HepG2 (cell line): ENCODE measurements at regions not wholly inside any gene's neighbourhood (a gene's known extent, or its start where the extent isn't known, plus 50 kb on each side); places are given as distances from the start of the nearest gene placed in this dataset.

ENCODE experiments used
- ATAC-seq: fragments of 200-7000 bp; cut with Tn5 transposase; 3 replicates; pipeline ENCODE4 v1.9.1; 2020; ENCODE audit warnings: mild to moderate bottlenecking, moderate library complexity
- BruUV-seq: library from RNA; stranded (reverse); fragments of 400-500 nt; replicated peaks from 2 replicates; lab custom pipeline; 2021; lab: Mats Ljungman, UMichigan
- CTCF ChIA-PET: fragments of 300-600 bp; formaldehyde crosslinking; extraction: SDS; loops from one replicate; lab custom pipeline; 2021; ENCODE audit warnings: low total read pairs, inconsistent platforms, low intra/inter-chr PET ratio; lab: Yijun Ruan, JAX
- POLR2A ChIA-PET: fragments of 350-600 bp; sonication (Branson Sonifier 250); formaldehyde crosslinking; loops from one replicate; lab custom pipeline; 2020; ENCODE audit warnings: antibody characterized with exemption, inconsistent platforms; lab: Yijun Ruan, JAX
- DNase-seq: peaks from one replicate; pipeline ENCODE4 v3.0.0-alpha.2; 2015; ENCODE audit warnings: low spot score
- FAIRE-seq: peaks from 3 replicates; lab custom pipeline; 2011; peaks lifted over from hg19 to GRCh38; lab: Jason Lieb, UNC
- H2AFZ ChIP-seq: one replicate; pipeline ENCODE4 v1.6.1; 2011; ENCODE audit warnings: low read length, inconsistent platforms
- H3K27ac ChIP-seq: fragments of 300-600 bp; 3 replicates; pipeline ENCODE4 v1.8.0; 2011; ENCODE audit warnings: mixed run types, mild to moderate bottlenecking, mixed read lengths, low read length, inconsistent platforms; ENCODE audit not compliant: insufficient read depth; ENCODE audit errors: extremely low read length
- H3K27me3 ChIP-seq, 2 experiments: fragments of 200-600 bp in 1 of 2; 2 replicates in 1 of 2; 3 replicates in 1 of 2; pipeline versions ENCODE4 v1.6.0 to v1.8.0; 2011; ENCODE audit warnings: low read length in 2 of 2, mild to moderate bottlenecking in 2 of 2, moderate library complexity in 2 of 2, inconsistent platforms in 1 of 2; ENCODE audit not compliant: insufficient read depth in 2 of 2, control insufficient read depth in 1 of 2
- H3K36me3 ChIP-seq, 2 experiments: fragments of 200-600 bp in 1 of 2; replicated peaks in 1 of 2; 2 replicates in 1 of 2; 3 replicates in 1 of 2; pipeline versions ENCODE4 v1.5.1 to v1.8.0; 2011; ENCODE audit warnings: low read length in 2 of 2, inconsistent platforms in 1 of 2; ENCODE audit not compliant: insufficient read depth in 2 of 2, control insufficient read depth in 1 of 2
- H3K4me1 ChIP-seq: 2 replicates; pipeline ENCODE4 v1.5.1; 2012; ENCODE audit warnings: low read length, inconsistent platforms; ENCODE audit not compliant: insufficient read depth
- H3K4me2 ChIP-seq: 2 replicates; pipeline ENCODE4 v1.6.0; 2011; ENCODE audit warnings: low read depth, low read length, inconsistent platforms
- H3K4me3 ChIP-seq, 3 experiments: fragments of 200-600 bp in 1 of 3; sonication (generic), shearing (Covaris generic) in 1 of 3; replicated peaks in 1 of 3; 2 replicates each; pipeline ENCODE4 v1.5.1; 2011 to 2016; ENCODE audit warnings: low read length in 3 of 3, inconsistent platforms in 2 of 3, low read depth in 2 of 3, mild to moderate bottlenecking in 2 of 3, control low read depth in 1 of 3, mixed read lengths in 1 of 3; ENCODE audit not compliant: insufficient read depth in 1 of 3
- H3K79me2 ChIP-seq: one replicate; pipeline ENCODE4 v1.6.1; 2011; ENCODE audit warnings: low read length, inconsistent platforms; ENCODE audit not compliant: insufficient read depth
- H3K9ac ChIP-seq: 2 replicates; pipeline ENCODE4 v1.6.0; 2011; ENCODE audit warnings: mild to moderate bottlenecking, low read depth, low read length, inconsistent platforms; ENCODE audit not compliant: insufficient read depth
- H3K9me3 ChIP-seq: 2 replicates; pipeline ENCODE4 v1.5.1; 2012; ENCODE audit warnings: mild to moderate bottlenecking, low read length
- H4K20me1 ChIP-seq: 2 replicates; pipeline ENCODE4 v1.6.0; 2011; ENCODE audit warnings: inconsistent platforms, mild to moderate bottlenecking, low read length, moderate library complexity; ENCODE audit not compliant: insufficient read depth
- POLR2AphosphoS5 ChIP-seq: IDR thresholded peaks from 2 replicates; pipeline ENCODE4 v1.6.1; 2012; ENCODE audit warnings: low read depth, low read length
- ZFY ChIP-seq: sonication (generic); formaldehyde crosslinking; IDR thresholded peaks from 2 replicates; pipeline ENCODE4 v1.4.0; 2020; ENCODE audit warnings: missing genetic modification reagents
- ZNF329 ChIP-seq: sonication (generic); formaldehyde crosslinking; IDR thresholded peaks from 2 replicates; pipeline ENCODE4 v1.9.0; 2021; ENCODE audit warnings: low read depth, mild to moderate bottlenecking, missing genetic modification reagents
- ZNF451 ChIP-seq: sonication (generic); formaldehyde crosslinking; IDR thresholded peaks from 2 replicates; pipeline ENCODE4 v1.5.0; 2020; ENCODE audit warnings: mild to moderate bottlenecking, missing genetic modification reagents
- WGBS: methylation state at CpG from one replicate; pipeline ENCODE4 v1.1.6; 2017; ENCODE audit warnings: low lambda C conversion rate; 5-methylcytosine and 5-hydroxymethylcytosine counted together
- in situ Hi-C: cut with HindIII; loops from 2 replicates; pipeline ENCODE4 v1.10.0; 2017; ENCODE audit warnings: low pct_unique_long_range_greater_than_20kb; ENCODE audit not compliant: extremely low pct_ligation_motif_present
- intact Hi-C: fragments of 100-400 bp; cut with micrococcal nuclease; formaldehyde crosslinking; loops from one replicate; pipeline ENCODE4 v1.10.0; 2022; ENCODE audit not compliant: unreplicated experiment
- TF ChIP-seq, protein P1 (sequence below): sonication (generic); formaldehyde crosslinking; IDR thresholded peaks from 2 replicates; pipeline ENCODE4 v1.4.0; 2020; ENCODE audit warnings: mild to moderate bottlenecking, missing genetic modification reagents

DNA sequence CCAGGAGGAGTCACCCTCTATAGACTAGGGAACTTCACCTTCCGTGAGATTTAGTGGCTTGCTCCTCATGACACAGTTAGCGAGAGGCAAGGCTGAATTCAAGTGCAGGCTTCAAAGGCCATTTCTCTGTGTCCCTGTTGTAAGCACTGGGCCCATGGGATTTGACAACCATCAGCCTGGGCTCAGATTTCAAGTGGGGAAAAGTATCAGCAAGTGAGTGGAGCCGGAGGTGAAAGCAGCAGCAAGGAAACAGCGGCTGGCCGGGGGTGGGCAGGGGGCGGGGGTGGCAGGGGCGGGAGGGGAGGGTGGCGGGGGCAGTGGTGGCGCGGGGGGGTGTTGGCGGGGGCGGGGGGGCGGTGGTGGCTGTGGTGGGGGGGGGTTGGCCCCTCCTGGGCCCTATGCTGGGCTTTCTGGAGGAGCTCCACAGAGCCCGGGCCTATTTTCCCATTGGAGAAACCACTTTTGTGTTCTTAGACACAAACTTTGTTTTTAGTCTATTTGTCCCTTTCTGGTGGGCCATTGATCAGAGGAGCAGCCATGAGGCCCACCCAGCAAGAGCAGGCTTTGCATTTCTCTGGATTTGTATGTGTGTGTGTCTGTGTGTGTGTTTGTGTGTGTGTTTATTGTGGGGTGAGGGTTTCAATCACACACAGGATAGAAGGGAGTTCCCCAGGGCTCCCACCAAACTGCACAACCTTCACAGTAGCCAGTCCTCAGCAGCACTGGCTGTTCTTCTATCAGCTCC is 165.4 kb upstream of the RAI14 start (continued):
- TF ChIP-seq, protein P1, sequence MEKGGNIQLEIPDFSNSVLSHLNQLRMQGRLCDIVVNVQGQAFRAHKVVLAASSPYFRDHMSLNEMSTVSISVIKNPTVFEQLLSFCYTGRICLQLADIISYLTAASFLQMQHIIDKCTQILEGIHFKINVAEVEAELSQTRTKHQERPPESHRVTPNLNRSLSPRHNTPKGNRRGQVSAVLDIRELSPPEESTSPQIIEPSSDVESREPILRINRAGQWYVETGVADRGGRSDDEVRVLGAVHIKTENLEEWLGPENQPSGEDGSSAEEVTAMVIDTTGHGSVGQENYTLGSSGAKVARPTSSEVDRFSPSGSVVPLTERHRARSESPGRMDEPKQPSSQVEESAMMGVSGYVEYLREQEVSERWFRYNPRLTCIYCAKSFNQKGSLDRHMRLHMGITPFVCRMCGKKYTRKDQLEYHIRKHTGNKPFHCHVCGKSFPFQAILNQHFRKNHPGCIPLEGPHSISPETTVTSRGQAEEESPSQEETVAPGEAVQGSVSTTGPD (CRISPR knock-in tag) = no peak
- TF ChIP-seq ZFY (CRISPR knock-in tag) (peak; percentile 44), ZNF451 (CRISPR knock-in tag) (no peak)

DNA sequence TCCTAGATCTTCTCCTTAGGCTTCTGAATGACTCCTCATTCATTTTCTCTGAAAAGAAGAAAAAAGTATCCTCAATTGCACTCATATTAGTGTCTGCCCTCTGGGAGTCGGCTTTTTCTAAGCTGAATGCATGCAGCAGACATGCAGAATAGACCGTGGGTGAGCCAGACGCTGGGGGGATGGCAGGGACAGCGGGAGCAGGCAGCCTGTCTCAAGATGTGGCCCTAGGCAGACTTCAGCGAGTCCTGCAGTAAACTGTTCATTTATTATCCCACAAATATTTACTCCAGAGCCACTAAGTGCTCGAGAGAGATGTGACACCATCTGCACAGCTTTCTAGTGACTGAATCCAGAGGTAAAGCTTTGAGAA is 164.9 kb upstream of the RAI14 start:
- Histone ChIP-seq H3K4me3 (no peak overlapping the region), H2AFZ (peak overlapping the region; percentile 34), H3K4me2 (peak overlapping the region; percentile 63), H4K20me1 (no peaks in the 10 kb centered on the region), H3K27me3 (no peaks in the 10 kb centered on the region), H3K9ac (no peak overlapping the region; the same call in 1 of the 2 replicates), H3K27ac (peak overlapping the region; percentile 29), H3K36me3 (no peaks in the 10 kb centered on the region), H3K4me1 (peaks cover 72% of the 10 kb centered on the region), H3K79me2 (no peaks in the 10 kb centered on the region), H3K9me3 (no peaks in the 10 kb centered on the region)
- no peak for ATAC-seq
- TF ChIP-seq POLR2AphosphoS5 (no peak), ZNF329 (CRISPR knock-in tag) (peak; percentile 37; the same call in 1 of the 2 replicates)
- no TSS peak for BruUV-seq
- DNase-seq = no peak
- ChIA-PET CTCF (no interaction called here), POLR2A (interaction anchor here (1.4 kb wide), 1 partner anchor 424 kb away, joined by 6 read pairs; the partner anchor contains the start of genes BRIX1 and RAD1)
- no peak for FAIRE-seq
- WGBS = 37% methylated on average over 3 of the region's 6 CpGs
- in situ Hi-C loops = no loop called here
- intact Hi-C loops = no loop called here
